Endometrial microvascular endothelial cells (primary cell): ENCODE measurements at regions not wholly inside any gene's neighbourhood (a gene's known extent, or its start where the extent isn't known, plus 50 kb on each side); places are given as distances from the start of the nearest gene placed in this dataset.
"Not testable (repeated sequence)": the region's sequence is repeated elsewhere in the genome, so short reads cannot be mapped to it uniquely, and the experiment has no call there.

Source experiments
- in situ Hi-C: cut with HindIII; loops from 2 replicates; pipeline ENCODE4 v1.10.0; 2017; ENCODE audit warnings: low sequenced_read_pairs, low pct_unique_long_range_greater_than_20kb; ENCODE audit errors: inconsistent ontology term

- in situ Hi-C loops, result no loop called here
Measured at GRCh38 chr14:83101846-83102245, 1568.2 kb upstream of the SEL1L start.

GRCh38 chr14:83118029-83118428 lies 1584.4 kb upstream of the SEL1L start:
- in situ Hi-C loops, result no loop called here

- in situ Hi-C loops, result no loop called here
Measured at GRCh38 chr14:83120187-83120586, 1586.5 kb upstream of the SEL1L start.

GRCh38 chr14:83126076-83126475 lies 1592.4 kb upstream of the SEL1L start:
- in situ Hi-C loops, result no loop called here

GRCh38 chr14:83128783-83129182 lies 1595.1 kb upstream of the SEL1L start:
- in situ Hi-C loops, result no loop called here

- in situ Hi-C loops, result no loop called here
Measured at GRCh38 chr14:83129496-83129895, 1595.8 kb upstream of the SEL1L start.

- in situ Hi-C loops, result no loop called here
Measured at GRCh38 chr14:83133981-83134645, 1600.5 kb upstream of the SEL1L start.

GRCh38 chr14:83140756-83141155 lies 1607.1 kb upstream of the SEL1L start:
- in situ Hi-C loops, result no loop called here

- in situ Hi-C loops, result no loop called here
Measured at GRCh38 chr14:83147006-83147405, 1613.4 kb upstream of the SEL1L start.

- in situ Hi-C loops, result no loop called here
Measured at GRCh38 chr14:83151571-83151970, 1617.9 kb upstream of the SEL1L start.

GRCh38 chr14:83153081-83153480 lies 1619.4 kb upstream of the SEL1L start:
- in situ Hi-C loops, result no loop called here

- in situ Hi-C loops, result no loop called here
Measured at GRCh38 chr14:83162361-83162929, 1628.8 kb upstream of the SEL1L start.

- in situ Hi-C loops, result no loop called here
Measured at GRCh38 chr14:83163016-83163415, 1629.4 kb upstream of the SEL1L start.

GRCh38 chr14:83164016-83164415 lies 1630.4 kb upstream of the SEL1L start:
- in situ Hi-C loops, result no loop called here

- in situ Hi-C loops, result no loop called here
Measured at GRCh38 chr14:83164591-83164990, 1630.9 kb upstream of the SEL1L start.

- in situ Hi-C loops, result no loop called here
Measured at GRCh38 chr14:83170165-83170564, 1636.5 kb upstream of the SEL1L start.

- in situ Hi-C loops, result no loop called here
Measured at GRCh38 chr14:83171761-83172160, 1638.1 kb upstream of the SEL1L start.

- in situ Hi-C loops, result no loop called here
Measured at GRCh38 chr14:83172363-83172762, 1638.7 kb upstream of the SEL1L start.

GRCh38 chr14:83173687-83174086 lies 1640.0 kb upstream of the SEL1L start:
- in situ Hi-C loops, result no loop called here

- in situ Hi-C loops, result no loop called here
Measured at GRCh38 chr14:83184531-83184930, 1650.9 kb upstream of the SEL1L start.

GRCh38 chr14:83188311-83188710 lies 1654.7 kb upstream of the SEL1L start:
- in situ Hi-C loops, result not testable (repeated sequence)
